ENCODE measurements at regions not wholly inside any gene's neighbourhood (a gene's known extent, or its start where the extent isn't known, plus 50 kb on each side); places are given as distances from the start of the nearest gene placed in this dataset.

- Histone ChIP-seq H3K9me3 (ENCODE audit: insufficient read depth, low read depth, low read length) (no peaks in the 10 kb centered on the region), H3K4me3 (ENCODE audit: low read length) (no peak overlapping the region), H3K36me3 (ENCODE audit: insufficient read depth, low read length) (no peaks in the 10 kb centered on the region), H3K4me1 (ENCODE audit: insufficient read depth, low read length) (peaks cover 17% of the 10 kb centered on the region), H3K9ac (ENCODE audit: low read depth, low read length) (no peak overlapping the region), H3K27ac (ENCODE audit: low read depth, low read length) (no peak overlapping the region), H3K27me3 (ENCODE audit: insufficient read depth, low read length) (no peaks in the 10 kb centered on the region)
- 89% methylated on average over 5 of the region's 6 CpGs for WGBS
These were observed 78.4 kb upstream of the MEX3C start for GRCh38 chr18:51275712-51276476.

GRCh38 chr18:51278045-51278649 lies 80.7 kb upstream of the MEX3C start:
- Histone ChIP-seq H3K9me3 (ENCODE audit: insufficient read depth, low read depth, low read length) (no peaks in the 10 kb centered on the region), H3K27me3 (ENCODE audit: insufficient read depth, low read length) (no peaks in the 10 kb centered on the region), H3K4me3 (ENCODE audit: low read length) (no peak overlapping the region), H3K27ac (ENCODE audit: low read depth, low read length) (no peak overlapping the region), H3K9ac (ENCODE audit: low read depth, low read length) (no peak overlapping the region), H3K4me1 (ENCODE audit: insufficient read depth, low read length) (peaks cover 17% of the 10 kb centered on the region), H3K36me3 (ENCODE audit: insufficient read depth, low read length) (no peaks in the 10 kb centered on the region)
- WGBS: 87% methylated on average over 4 of the region's 4 CpGs

GRCh38 chr18:51279367-51279984 lies 82.0 kb upstream of the MEX3C start:
- 95% methylated on average over 2 of the region's 2 CpGs for WGBS

GRCh38 chr18:51287818-51288508 lies 90.5 kb upstream of the MEX3C start:
- H3K27ac ChIP-seq (ENCODE audit: low read depth, low read length): no peak overlapping the region
- no peak overlapping the region for H3K9ac ChIP-seq (ENCODE audit: low read depth, low read length)
- H3K9me3 ChIP-seq (ENCODE audit: insufficient read depth, low read depth, low read length): no peaks in the 10 kb centered on the region
- no peaks in the 10 kb centered on the region for H3K4me1 ChIP-seq (ENCODE audit: insufficient read depth, low read length)
- no peak overlapping the region for H3K4me3 ChIP-seq (ENCODE audit: low read length)
- no peaks in the 10 kb centered on the region for H3K36me3 ChIP-seq (ENCODE audit: insufficient read depth, low read length)
- no peaks in the 10 kb centered on the region for H3K27me3 ChIP-seq (ENCODE audit: insufficient read depth, low read length)
- 90% methylated on average over 5 of the region's 5 CpGs for WGBS

More at GRCh38 chr18:51279367-51279984, 82.0 kb upstream of the MEX3C start:
- Histone ChIP-seq H3K9me3 (ENCODE audit: insufficient read depth, low read depth, low read length) (no peaks in the 10 kb centered on the region), H3K4me1 (ENCODE audit: insufficient read depth, low read length) (peaks cover 17% of the 10 kb centered on the region), H3K4me3 (ENCODE audit: low read length) (no peak overlapping the region), H3K9ac (ENCODE audit: low read depth, low read length) (no peak overlapping the region), H3K27ac (ENCODE audit: low read depth, low read length) (no peak overlapping the region), H3K27me3 (ENCODE audit: insufficient read depth, low read length) (no peaks in the 10 kb centered on the region), H3K36me3 (ENCODE audit: insufficient read depth, low read length) (no peaks in the 10 kb centered on the region)

GRCh38 chr18:51288582-51288981 lies 91.1 kb upstream of the MEX3C start:
- Histone ChIP-seq H3K4me1 (ENCODE audit: insufficient read depth, low read length) (no peaks in the 10 kb centered on the region), H3K9me3 (ENCODE audit: insufficient read depth, low read depth, low read length) (no peaks in the 10 kb centered on the region), H3K27ac (ENCODE audit: low read depth, low read length) (no peak overlapping the region), H3K36me3 (ENCODE audit: insufficient read depth, low read length) (no peaks in the 10 kb centered on the region), H3K27me3 (ENCODE audit: insufficient read depth, low read length) (no peaks in the 10 kb centered on the region), H3K9ac (ENCODE audit: low read depth, low read length) (no peak overlapping the region), H3K4me3 (ENCODE audit: low read length) (no peak overlapping the region)
- WGBS: 93% methylated on average over 3 of the region's 3 CpGs

GRCh38 chr18:51290860-51291259 lies 93.4 kb upstream of the MEX3C start:
- WGBS: 96% methylated on average over 2 of the region's 2 CpGs
- Histone ChIP-seq H3K27ac (ENCODE audit: low read depth, low read length) (no peak overlapping the region), H3K9me3 (ENCODE audit: insufficient read depth, low read depth, low read length) (no peaks in the 10 kb centered on the region)

GRCh38 chr18:51300912-51301311 lies 103.4 kb upstream of the MEX3C start:
- Histone ChIP-seq H3K27me3 (ENCODE audit: insufficient read depth, low read length) (no peaks in the 10 kb centered on the region), H3K9ac (ENCODE audit: low read depth, low read length) (no peak overlapping the region), H3K4me3 (ENCODE audit: low read length) (no peak overlapping the region), H3K4me1 (ENCODE audit: insufficient read depth, low read length) (no peaks in the 10 kb centered on the region), H3K9me3 (ENCODE audit: insufficient read depth, low read depth, low read length) (no peaks in the 10 kb centered on the region), H3K36me3 (ENCODE audit: insufficient read depth, low read length) (no peaks in the 10 kb centered on the region), H3K27ac (ENCODE audit: low read depth, low read length) (no peak overlapping the region)
- 100% methylated on average over 1 of the region's 3 CpGs for WGBS

More at GRCh38 chr18:51290860-51291259, 93.4 kb upstream of the MEX3C start:
- H3K4me3 ChIP-seq (ENCODE audit: low read length): no peak overlapping the region
- no peaks in the 10 kb centered on the region for H3K27me3 ChIP-seq (ENCODE audit: insufficient read depth, low read length)
- H3K36me3 ChIP-seq (ENCODE audit: insufficient read depth, low read length): no peaks in the 10 kb centered on the region
- H3K9ac ChIP-seq (ENCODE audit: low read depth, low read length): no peak overlapping the region
- H3K4me1 ChIP-seq (ENCODE audit: insufficient read depth, low read length): no peaks in the 10 kb centered on the region

- H3K27ac ChIP-seq (ENCODE audit: low read depth, low read length): no peak overlapping the region
- WGBS: 96% methylated on average over 3 of the region's 3 CpGs
- no peak overlapping the region for H3K4me3 ChIP-seq (ENCODE audit: low read length)
- no peaks in the 10 kb centered on the region for H3K4me1 ChIP-seq (ENCODE audit: insufficient read depth, low read length)
- no peak overlapping the region for H3K9ac ChIP-seq (ENCODE audit: low read depth, low read length)
- H3K27me3 ChIP-seq (ENCODE audit: insufficient read depth, low read length): no peaks in the 10 kb centered on the region
- H3K9me3 ChIP-seq (ENCODE audit: insufficient read depth, low read depth, low read length): no peaks in the 10 kb centered on the region
- no peaks in the 10 kb centered on the region for H3K36me3 ChIP-seq (ENCODE audit: insufficient read depth, low read length)
These were observed 103.9 kb upstream of the MEX3C start for GRCh38 chr18:51301376-51301775.

- Histone ChIP-seq H3K27ac (ENCODE audit: low read depth, low read length) (no peak overlapping the region), H3K9me3 (ENCODE audit: insufficient read depth, low read depth, low read length) (no peaks in the 10 kb centered on the region), H3K36me3 (ENCODE audit: insufficient read depth, low read length) (no peaks in the 10 kb centered on the region), H3K4me1 (ENCODE audit: insufficient read depth, low read length) (peaks cover 13% of the 10 kb centered on the region), H3K9ac (ENCODE audit: low read depth, low read length) (no peak overlapping the region), H3K4me3 (ENCODE audit: low read length) (no peak overlapping the region), H3K27me3 (ENCODE audit: insufficient read depth, low read length) (no peaks in the 10 kb centered on the region)
- WGBS: 95% methylated on average over 1 of the region's 1 CpG
These were observed 119.2 kb upstream of the MEX3C start for GRCh38 chr18:51316677-51317076.

GRCh38 chr18:51321696-51322095 lies 124.2 kb upstream of the MEX3C start:
- Histone ChIP-seq H3K27me3 (ENCODE audit: insufficient read depth, low read length) (no peaks in the 10 kb centered on the region), H3K4me1 (ENCODE audit: insufficient read depth, low read length) (peaks cover 13% of the 10 kb centered on the region; the same call in 1 of the 2 replicates), H3K9ac (ENCODE audit: low read depth, low read length) (no peak overlapping the region), H3K4me3 (ENCODE audit: low read length) (no peak overlapping the region), H3K9me3 (ENCODE audit: insufficient read depth, low read depth, low read length) (no peaks in the 10 kb centered on the region), H3K36me3 (ENCODE audit: insufficient read depth, low read length) (no peaks in the 10 kb centered on the region), H3K27ac (ENCODE audit: low read depth, low read length) (no peak overlapping the region)
- no CpG with 5 or more reads among the region's 1 CpG for WGBS

GRCh38 chr18:51323961-51324360 lies 126.5 kb upstream of the MEX3C start:
- Histone ChIP-seq H3K27me3 (ENCODE audit: insufficient read depth, low read length) (no peaks in the 10 kb centered on the region), H3K4me1 (ENCODE audit: insufficient read depth, low read length) (peaks cover 13% of the 10 kb centered on the region; the same call in 1 of the 2 replicates), H3K27ac (ENCODE audit: low read depth, low read length) (no peak overlapping the region), H3K4me3 (ENCODE audit: low read length) (no peak overlapping the region), H3K9me3 (ENCODE audit: insufficient read depth, low read depth, low read length) (no peaks in the 10 kb centered on the region), H3K9ac (ENCODE audit: low read depth, low read length) (no peak overlapping the region), H3K36me3 (ENCODE audit: insufficient read depth, low read length) (no peaks in the 10 kb centered on the region)
- WGBS: 82% methylated on average over 4 of the region's 4 CpGs
